Keratinocyte (primary cell): ENCODE measurements at regions not wholly inside any gene's neighbourhood (a gene's known extent, or its start where the extent isn't known, plus 50 kb on each side); places are given as distances from the start of the nearest gene placed in this dataset.

Experiments
- EZH2 ChIP-seq: IDR thresholded peaks from one replicate; pipeline ENCODE4 v1.6.1; 2012; ENCODE audit warnings: inconsistent platforms, mild to moderate bottlenecking, low read length, moderate library complexity
- TF ChIP-seq, protein P1 (sequence below), 3 experiments: IDR thresholded peaks in 1 of 3; conservative IDR thresholded peaks in 1 of 3; optimal IDR thresholded peaks in 1 of 3; 2 replicates in 2 of 3; 3 replicates in 1 of 3; pipeline versions ENCODE3 to v1.5.1; 2011; ENCODE audit warnings: low read length in 3 of 3, mild to moderate bottlenecking in 3 of 3, moderate library complexity in 2 of 3, control low read depth in 1 of 3, inconsistent platforms in 1 of 3; ENCODE audit not compliant: insufficient read depth in 2 of 3; ENCODE audit errors: extremely low read depth in 1 of 3

DNA sequence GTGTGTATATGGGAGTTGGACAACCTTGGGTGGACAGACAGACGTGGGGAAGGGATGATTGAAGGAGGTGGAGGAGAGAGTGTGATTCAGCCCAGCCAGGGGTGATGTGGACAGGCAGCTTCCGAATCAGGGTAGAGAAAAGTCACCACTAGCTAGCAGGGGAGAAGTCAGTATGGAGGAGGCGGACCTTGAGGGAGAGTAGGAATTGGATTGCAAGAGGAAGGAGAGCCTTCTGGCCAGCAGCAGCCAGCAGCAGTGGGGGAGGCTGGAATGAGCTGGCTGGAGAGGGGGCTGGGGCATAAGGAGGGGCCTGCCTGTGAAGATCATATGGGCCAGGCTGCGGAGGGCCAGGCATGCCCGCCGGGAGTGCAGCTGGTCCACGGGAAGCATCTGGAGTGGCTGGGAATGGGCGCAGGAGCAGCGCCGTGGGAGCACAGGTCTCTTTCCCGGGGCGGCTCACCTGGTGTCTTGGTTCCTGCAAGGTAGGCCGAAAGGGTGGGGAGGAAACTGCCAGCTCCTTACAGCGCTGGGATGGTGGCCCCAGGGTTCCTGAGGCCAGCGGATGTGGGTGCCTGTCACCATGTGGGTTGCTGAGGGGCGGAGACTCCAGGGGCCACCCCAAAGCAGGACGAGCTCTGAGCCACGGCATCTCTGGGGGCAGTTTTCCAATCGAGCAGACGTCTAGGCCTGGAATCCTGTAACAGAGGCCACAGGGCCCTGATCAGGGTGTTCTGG is 235.3 kb downstream of the SEC14L1 start:
- TF ChIP-seq EZH2, result no peak
- TF ChIP-seq, protein P1, sequence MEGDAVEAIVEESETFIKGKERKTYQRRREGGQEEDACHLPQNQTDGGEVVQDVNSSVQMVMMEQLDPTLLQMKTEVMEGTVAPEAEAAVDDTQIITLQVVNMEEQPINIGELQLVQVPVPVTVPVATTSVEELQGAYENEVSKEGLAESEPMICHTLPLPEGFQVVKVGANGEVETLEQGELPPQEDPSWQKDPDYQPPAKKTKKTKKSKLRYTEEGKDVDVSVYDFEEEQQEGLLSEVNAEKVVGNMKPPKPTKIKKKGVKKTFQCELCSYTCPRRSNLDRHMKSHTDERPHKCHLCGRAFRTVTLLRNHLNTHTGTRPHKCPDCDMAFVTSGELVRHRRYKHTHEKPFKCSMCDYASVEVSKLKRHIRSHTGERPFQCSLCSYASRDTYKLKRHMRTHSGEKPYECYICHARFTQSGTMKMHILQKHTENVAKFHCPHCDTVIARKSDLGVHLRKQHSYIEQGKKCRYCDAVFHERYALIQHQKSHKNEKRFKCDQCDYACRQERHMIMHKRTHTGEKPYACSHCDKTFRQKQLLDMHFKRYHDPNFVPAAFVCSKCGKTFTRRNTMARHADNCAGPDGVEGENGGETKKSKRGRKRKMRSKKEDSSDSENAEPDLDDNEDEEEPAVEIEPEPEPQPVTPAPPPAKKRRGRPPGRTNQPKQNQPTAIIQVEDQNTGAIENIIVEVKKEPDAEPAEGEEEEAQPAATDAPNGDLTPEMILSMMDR (optimal IDR thresholded peaks at IDR 0.05 in 1 of 3, IDR thresholded peaks at IDR 0.05 in 1 of 3, conservative IDR thresholded peaks at IDR 0.05 in 1 of 3; ENCODE audit: extremely low read depth in 1 of 3, insufficient read depth in 2 of 3, low read length in 3 of 3), result no peak
